ENCODE measurements at regions not wholly inside any gene's neighbourhood (a gene's known extent, or its start where the extent isn't known, plus 50 kb on each side); places are given as distances from the start of the nearest gene placed in this dataset.

GRCh38 chr6:167711211-167711610 lies 115.5 kb upstream of the AFDN start:
- TF ChIP-seq CTCF (IDR thresholded peaks at IDR 0.05; ENCODE audit: insufficient read depth, low read length, poor library complexity, severe bottlenecking) (no peak), EZH2phosphoT487 (conservative IDR thresholded peaks at IDR 0.05; ENCODE audit: low read length) (no peak)
